Esophagus squamous epithelium (tissue), 5 donors: ENCODE measurements at regions not wholly inside any gene's neighbourhood (a gene's known extent, or its start where the extent isn't known, plus 50 kb on each side); places are given as distances from the start of the nearest gene placed in this dataset.

Experiments
- DNase-seq: peaks from one replicate; lab custom pipeline; 2025; lab: John Stamatoyannopoulos, UW
- H3K27ac ChIP-seq, 4 donors: fragments of 200-600 bp; sonication (generic); one replicate each; pipeline ENCODE4 v1.5.1; 2016 to 2019; ENCODE audit warnings: mild to moderate bottlenecking in 1 of 4
- H3K27me3 ChIP-seq, 4 donors: fragments of 200-600 bp; sonication (generic); 1 replicate in 3 of 4; 2 replicates in 1 of 4; pipeline versions ENCODE4 v1.5.1 to v1.6.0; 2017 to 2021; ENCODE audit warnings: antibody characterized with exemption in 1 of 4
- H3K36me3 ChIP-seq, 3 donors: fragments of 200-600 bp; sonication (generic); one replicate each; pipeline ENCODE4 v1.5.1; 2016 to 2019
- H3K4me1 ChIP-seq, 3 donors: fragments of 200-600 bp; sonication (generic); one replicate each; pipeline ENCODE4 v1.5.1; 2017 to 2019
- H3K4me3 ChIP-seq, 4 donors: fragments of 200-600 bp; sonication (generic); 1 replicate in 3 of 4; 2 replicates in 1 of 4; pipeline ENCODE4 v1.5.1; 2016 to 2019; ENCODE audit warnings: mild to moderate bottlenecking in 2 of 4, moderate library complexity in 1 of 4
- H3K9me3 ChIP-seq, 3 donors: fragments of 200-600 bp; sonication (generic); one replicate each; pipeline ENCODE4 v1.5.1; 2016 to 2019
- CTCF ChIP-seq, 6 experiments: fragments of 450-650 bp in 4 of 6; fragments of 200-600 bp in 2 of 6; sonication (generic) in 2 of 6; IDR thresholded peaks; one replicate each; pipeline ENCODE4 v1.5.1; 2016 to 2019; ENCODE audit warnings: antibody characterized with exemption in 6 of 6, mild to moderate bottlenecking in 4 of 6, moderate library complexity in 4 of 6
- POLR2A ChIP-seq, 4 donors: fragments of 450-650 bp; IDR thresholded peaks; one replicate each; pipeline ENCODE4 v1.6.1; 2017; ENCODE audit warnings: antibody characterized with exemption in 4 of 4, mild to moderate bottlenecking in 4 of 4, moderate library complexity in 3 of 4
- WGBS, 2 donors: methylation state at CpG; one replicate each; pipeline ENCODE4 v1.1.5; 2018; 5-methylcytosine and 5-hydroxymethylcytosine counted together
- intact Hi-C: fragments of 100-400 bp; cut with DNase I; formaldehyde crosslinking; loops from one replicate; pipeline ENCODE4 v1.15.0; 2022
- donor health status: DM: yes; HTN: yes; CAD: no.

DNA sequence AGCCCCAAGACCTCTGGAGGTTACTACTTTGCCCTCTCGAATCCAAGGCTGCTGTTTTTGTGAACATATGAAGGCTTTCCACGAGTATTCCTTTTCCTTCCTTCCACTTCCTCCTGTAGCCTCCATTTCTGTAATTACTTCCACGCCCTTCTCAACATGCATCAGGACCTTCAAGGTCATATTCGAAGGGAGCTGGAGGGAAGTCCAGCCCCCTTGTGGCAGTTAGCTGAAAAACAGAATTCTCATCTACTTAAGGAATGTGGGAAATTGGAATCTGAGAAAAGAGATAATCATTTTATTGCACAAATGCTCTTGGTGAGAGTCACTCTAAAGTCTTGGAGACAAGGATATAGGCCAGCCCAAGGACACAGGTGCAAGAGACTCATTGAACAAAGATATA lies 1000.2 kb downstream of the TDRD15 start:
- no peak overlapping the region for H3K4me3 ChIP-seq
- H3K27me3 ChIP-seq = no peaks in the 10 kb centered on the region
- no peak for TF ChIP-seq POLR2A (IDR thresholded peaks at IDR 0.05)
- no peak for TF ChIP-seq CTCF (IDR thresholded peaks at IDR 0.05)
- no peaks in the 10 kb centered on the region for H3K36me3 ChIP-seq
- H3K27ac ChIP-seq = no peak overlapping the region
- no peak for DNase-seq
- intact Hi-C loops = no loop called here
- H3K4me1 ChIP-seq = no peaks in the 10 kb centered on the region
- 48 to 55% methylated on average over 4 of the region's 4 CpGs for WGBS, 2 donors
- H3K9me3 ChIP-seq = no peaks in the 10 kb centered on the region

DNA sequence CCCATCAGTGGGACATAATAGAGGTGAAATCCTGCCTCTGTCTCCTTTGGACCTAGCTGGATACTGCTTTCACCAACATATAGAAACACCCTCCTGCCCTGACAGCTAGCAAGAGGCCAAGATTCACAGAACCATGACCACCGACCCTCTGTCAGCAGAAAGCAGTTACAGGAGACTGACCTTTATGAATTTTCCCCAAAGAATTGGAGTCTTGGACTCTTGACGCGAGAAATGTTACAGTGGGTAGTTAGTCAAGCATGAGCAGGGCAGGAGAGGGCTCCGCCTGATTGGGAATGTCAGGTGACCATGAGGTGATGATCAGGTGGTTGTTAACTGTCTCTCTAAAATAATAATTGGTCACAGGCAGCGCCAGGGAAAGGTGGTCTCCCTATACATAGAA lies 1002.3 kb downstream of the TDRD15 start:
- DNase-seq = no peak
- Histone ChIP-seq H3K4me3 (no peak overlapping the region), H3K4me1 (no peaks in the 10 kb centered on the region), H3K36me3 (no peaks in the 10 kb centered on the region), H3K9me3 (no peaks in the 10 kb centered on the region), H3K27ac (no peak overlapping the region), H3K27me3 (no peaks in the 10 kb centered on the region)
- WGBS, 2 donors = 67 to 73% methylated on average over 3 to 5 of the region's 5 CpGs
- intact Hi-C loops = no loop called here
- TF ChIP-seq CTCF (IDR thresholded peaks at IDR 0.05) = no peak

DNA sequence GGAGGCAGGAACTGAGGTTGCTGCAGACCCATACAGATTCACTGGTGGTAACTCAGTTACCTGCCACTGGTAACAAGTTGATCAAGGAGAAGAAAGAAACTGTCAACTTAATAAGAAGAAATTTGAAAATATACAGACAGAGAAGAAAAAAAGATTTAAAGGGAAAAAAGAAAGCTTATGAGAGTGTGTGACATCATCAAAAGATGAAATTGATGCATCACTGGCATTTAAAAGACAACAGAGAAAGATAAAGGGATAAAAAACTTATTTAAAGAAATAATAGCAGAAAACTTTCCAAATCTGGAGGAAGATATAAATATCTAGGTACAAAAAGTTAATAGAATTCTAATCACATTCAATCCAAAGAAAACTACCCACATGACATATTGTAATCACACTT lies 1003.2 kb downstream of the TDRD15 start:
- Histone ChIP-seq H3K4me3 (no peak overlapping the region), H3K27ac (no peak overlapping the region), H3K9me3 (no peaks in the 10 kb centered on the region), H3K36me3 (no peaks in the 10 kb centered on the region), H3K27me3 (no peaks in the 10 kb centered on the region), H3K4me1 (no peaks in the 10 kb centered on the region)
- intact Hi-C loops = no loop called here
- no peak for TF ChIP-seq CTCF (IDR thresholded peaks at IDR 0.05)
- no peak for DNase-seq

DNA sequence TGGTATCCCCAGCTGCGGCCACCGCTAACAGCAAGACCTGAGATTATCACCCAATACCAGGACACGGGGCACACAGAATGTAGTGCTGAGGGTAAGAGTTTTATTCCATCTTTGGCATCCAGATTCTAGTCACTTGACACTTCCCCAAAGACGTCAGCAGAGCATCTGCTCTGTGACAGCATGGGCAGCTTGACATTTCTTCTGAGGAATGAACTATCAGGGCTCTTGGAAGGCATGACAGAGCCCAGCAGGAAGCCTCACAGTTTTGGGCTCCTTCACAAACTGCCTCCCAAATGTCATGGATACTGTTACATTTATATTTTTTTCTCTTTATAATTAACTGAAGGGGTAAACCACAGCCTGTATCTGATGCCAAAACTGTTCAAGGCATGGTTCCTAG lies 1010.7 kb downstream of the TDRD15 start:
- no peak overlapping the region for H3K27ac ChIP-seq
- no peak for DNase-seq
- TF ChIP-seq POLR2A (IDR thresholded peaks at IDR 0.05) (no peak), CTCF (IDR thresholded peaks at IDR 0.05) (no peak)
- H3K4me1 ChIP-seq = no peaks in the 10 kb centered on the region
- WGBS, 2 donors = 71 to 73% methylated on average over 3 to 4 of the region's 4 CpGs
- H3K36me3 ChIP-seq = no peaks in the 10 kb centered on the region
- no peaks in the 10 kb centered on the region for H3K27me3 ChIP-seq
- no peak overlapping the region for H3K4me3 ChIP-seq
- intact Hi-C loops = no loop called here
- no peaks in the 10 kb centered on the region for H3K9me3 ChIP-seq

- WGBS, 2 donors = 59 to 75% methylated on average over 4 of the region's 4 CpGs
- no peaks in the 10 kb centered on the region for H3K36me3 ChIP-seq
- TF ChIP-seq POLR2A (IDR thresholded peaks at IDR 0.05) = no peak
- TF ChIP-seq CTCF (IDR thresholded peaks at IDR 0.05) = no peak
- H3K27ac ChIP-seq = no peak overlapping the region
- no peak for DNase-seq
- H3K4me1 ChIP-seq = no peaks in the 10 kb centered on the region
- intact Hi-C loops = no loop called here
- H3K9me3 ChIP-seq = no peaks in the 10 kb centered on the region
- no peaks in the 10 kb centered on the region for H3K27me3 ChIP-seq
- no peak overlapping the region for H3K4me3 ChIP-seq
These were observed 1012.7 kb downstream of the TDRD15 start for GRCh38 chr2:22136446-22136845.
